ENCODE measurements at regions not wholly inside any gene's neighbourhood (a gene's known extent, or its start where the extent isn't known, plus 50 kb on each side); places are given as distances from the start of the nearest gene placed in this dataset.

- H3K9ac ChIP-seq (ENCODE audit: low read depth in 1 of 2, low read length in 2 of 2): no peak overlapping the region
- no peak overlapping the region for H3K4me3 ChIP-seq (ENCODE audit: low read depth in 1 of 3, low read length in 3 of 3)
- H3K4me1 ChIP-seq (ENCODE audit: control insufficient read depth in 4 of 4, insufficient read depth in 4 of 4, low read length in 3 of 4): no peaks in the 10 kb centered on the region
- no peak for DNase-seq (ENCODE audit: low spot score)
- H3K27ac ChIP-seq (ENCODE audit: low read depth in 1 of 2, low read length in 2 of 2): no peak overlapping the region
- WGBS: 73% methylated on average over 2 of the region's 2 CpGs
- H3K27me3 ChIP-seq (ENCODE audit: control insufficient read depth in 4 of 4, insufficient read depth in 4 of 4, low read length in 3 of 4): no peaks in the 10 kb centered on the region
- H3K9me3 ChIP-seq (ENCODE audit: control insufficient read depth in 4 of 4, low read length in 3 of 4): no peaks in the 10 kb centered on the region
- no peaks in the 10 kb centered on the region for H3K36me3 ChIP-seq (ENCODE audit: control insufficient read depth in 4 of 4, insufficient read depth in 3 of 4, low read depth in 1 of 4, low read length in 3 of 4)
- TF ChIP-seq YY1 (IDR thresholded peaks at IDR 0.05): no peak
- no peak for TF ChIP-seq HNF4G (IDR thresholded peaks at IDR 0.05)
- no peak for TF ChIP-seq TAF1 (conservative IDR thresholded peaks at IDR 0.05)
- TF ChIP-seq FOXA2 (IDR thresholded peaks at IDR 0.05): no peak
- no peak for TF ChIP-seq CTCF (IDR thresholded peaks at IDR 0.05; ENCODE audit: low read depth, low read length, missing input control)
- TF ChIP-seq GABPA (IDR thresholded peaks at IDR 0.05 in 1 of 2, conservative IDR thresholded peaks at IDR 0.05 in 1 of 2): no peak
- no peak for TF ChIP-seq EGR1 (IDR thresholded peaks at IDR 0.05; ENCODE audit: low read depth in 2 of 2)
- TF ChIP-seq RAD21 (IDR thresholded peaks at IDR 0.05): no peak
- no peak for TF ChIP-seq RXRA (IDR thresholded peaks at IDR 0.05)
- no peak for TF ChIP-seq HNF4A (conservative IDR thresholded peaks at IDR 0.05)
- no peak for TF ChIP-seq MAX (IDR thresholded peaks at IDR 0.05)
- no peak for TF ChIP-seq ATF3 (IDR thresholded peaks at IDR 0.05)
- TF ChIP-seq NR2F2 (IDR thresholded peaks at IDR 0.05): no peak
These were observed 182.4 kb upstream of the TOM1L1 start for GRCh38 chr17:54718286-54718685.

- no peaks in the 10 kb centered on the region for H3K27me3 ChIP-seq (ENCODE audit: control insufficient read depth in 4 of 4, insufficient read depth in 4 of 4, low read length in 3 of 4)
- DNase-seq (ENCODE audit: low spot score): no peak
- TF ChIP-seq SP1 (IDR thresholded peaks at IDR 0.05) (no peak), HNF4A (conservative IDR thresholded peaks at IDR 0.05) (no peak), FOXA1 (IDR thresholded peaks at IDR 0.05) (no peak), GABPA (IDR thresholded peaks at IDR 0.05 in 1 of 2, conservative IDR thresholded peaks at IDR 0.05 in 1 of 2) (no peak), EGR1 (IDR thresholded peaks at IDR 0.05; ENCODE audit: low read depth in 2 of 2) (no peak), ATF3 (IDR thresholded peaks at IDR 0.05) (no peak), REST (IDR thresholded peaks at IDR 0.05) (no peak), MAX (IDR thresholded peaks at IDR 0.05) (no peak), FOXA2 (IDR thresholded peaks at IDR 0.05) (no peak), RXRA (IDR thresholded peaks at IDR 0.05) (no peak), JUND (IDR thresholded peaks at IDR 0.05) (no peak), HNF4G (IDR thresholded peaks at IDR 0.05) (no peak), NR2F2 (IDR thresholded peaks at IDR 0.05) (no peak), TAF1 (conservative IDR thresholded peaks at IDR 0.05) (no peak), ZBTB33 (IDR thresholded peaks at IDR 0.05) (no peak), CTCF (IDR thresholded peaks at IDR 0.05; ENCODE audit: low read depth, low read length, missing input control) (no peak), RAD21 (IDR thresholded peaks at IDR 0.05) (no peak), YY1 (IDR thresholded peaks at IDR 0.05) (no peak)
- H3K4me3 ChIP-seq (ENCODE audit: low read depth in 1 of 3, low read length in 3 of 3): no peak overlapping the region
- no peaks in the 10 kb centered on the region for H3K36me3 ChIP-seq (ENCODE audit: control insufficient read depth in 4 of 4, insufficient read depth in 3 of 4, low read depth in 1 of 4, low read length in 3 of 4)
- H3K9ac ChIP-seq (ENCODE audit: low read depth in 1 of 2, low read length in 2 of 2): no peak overlapping the region
- no peak overlapping the region for H3K27ac ChIP-seq (ENCODE audit: low read depth in 1 of 2, low read length in 2 of 2)
- H3K9me3 ChIP-seq (ENCODE audit: control insufficient read depth in 4 of 4, low read length in 3 of 4): peaks cover 0 to 23% (median 6%) of the 10 kb centered on the region in 4 donors
- no peaks in the 10 kb centered on the region for H3K4me1 ChIP-seq (ENCODE audit: control insufficient read depth in 4 of 4, insufficient read depth in 4 of 4, low read length in 3 of 4)
These were observed 173.0 kb upstream of the TOM1L1 start for GRCh38 chr17:54727624-54728023.

All from liver (tissue), 8 donors.